NB4 (cell line): ENCODE measurements at regions not wholly inside any gene's neighbourhood (a gene's known extent, or its start where the extent isn't known, plus 50 kb on each side); places are given as distances from the start of the nearest gene placed in this dataset.
"Not testable (repeated sequence)": the region's sequence is repeated elsewhere in the genome, so short reads cannot be mapped to it uniquely, and the experiment has no call there.

ENCODE experiments used
- DNase-seq: peaks from one replicate; pipeline ENCODE4 v3.0.0; 2010; ENCODE audit warnings: low read depth
- H3K4me3 ChIP-seq: one replicate; pipeline ENCODE4 v1.5.1; 2011; ENCODE audit warnings: mild to moderate bottlenecking, low read depth, low read length, moderate library complexity
- CTCF ChIP-seq: IDR thresholded peaks from one replicate; pipeline ENCODE4 v1.5.1; 2012; ENCODE audit warnings: low read depth, low read length
- MYC ChIP-seq: IDR thresholded peaks from 2 replicates; pipeline ENCODE4 v1.6.1; 2011; ENCODE audit warnings: low read depth, low read length
- POLR2A ChIP-seq: IDR thresholded peaks from 2 replicates; pipeline ENCODE4 v1.6.1; 2011; ENCODE audit warnings: mild to moderate bottlenecking; ENCODE audit not compliant: insufficient read length; ENCODE audit errors: extremely low read depth
- TF ChIP-seq, protein P1 (sequence below): IDR thresholded peaks from 2 replicates; pipeline ENCODE4 v1.6.1; 2011; ENCODE audit warnings: low read depth, low read length

- DNase-seq = no peak
- TF ChIP-seq MYC = no peak
- no peak for TF ChIP-seq CTCF
- TF ChIP-seq, protein P1, sequence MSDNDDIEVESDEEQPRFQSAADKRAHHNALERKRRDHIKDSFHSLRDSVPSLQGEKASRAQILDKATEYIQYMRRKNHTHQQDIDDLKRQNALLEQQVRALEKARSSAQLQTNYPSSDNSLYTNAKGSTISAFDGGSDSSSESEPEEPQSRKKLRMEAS = no peak
- no peak for TF ChIP-seq POLR2A
- no peak overlapping the region for H3K4me3 ChIP-seq
Measured at GRCh38 chr5:45772402-45772801, 76.2 kb upstream of the HCN1 start.

DNA sequence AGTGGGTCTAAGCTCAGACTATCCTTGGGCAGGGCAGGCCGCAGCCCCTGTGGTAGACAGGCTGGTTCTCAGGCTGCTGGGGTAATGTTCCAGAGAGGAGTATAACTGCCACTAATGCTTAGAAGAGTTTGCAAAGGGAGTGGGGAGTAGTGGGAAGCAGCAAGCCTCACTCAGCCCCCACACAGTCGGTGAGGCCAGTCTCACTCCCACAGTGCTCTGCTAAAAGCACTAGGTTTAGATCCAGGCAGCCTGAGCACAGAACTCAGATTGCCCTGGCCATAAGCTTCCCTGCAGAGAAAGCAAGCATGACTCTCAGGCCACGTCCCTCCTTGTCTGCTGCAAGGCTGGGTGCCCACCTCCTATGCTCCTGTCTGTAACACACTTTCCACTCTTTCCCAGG is 69.4 kb upstream of the HCN1 start:
- TF ChIP-seq CTCF = no peak
- no peak for TF ChIP-seq POLR2A
- TF ChIP-seq, protein P1 = no peak
- no peak for TF ChIP-seq MYC
- no peak overlapping the region for H3K4me3 ChIP-seq
- no peak for DNase-seq

GRCh38 chr5:45750574-45750973 is 54.4 kb upstream of the HCN1 start:
- H3K4me3 ChIP-seq = no peak overlapping the region
- TF ChIP-seq, protein P1 = no peak
- TF ChIP-seq POLR2A = no peak
- TF ChIP-seq CTCF = no peak
- TF ChIP-seq MYC = no peak
- DNase-seq = no peak

GRCh38 chr5:45748511-45748910 is 52.3 kb upstream of the HCN1 start:
- not testable (repeated sequence) for DNase-seq, H3K4me3 ChIP-seq
